ENCODE measurements at regions not wholly inside any gene's neighbourhood (a gene's known extent, or its start where the extent isn't known, plus 50 kb on each side); places are given as distances from the start of the nearest gene placed in this dataset.

DNA sequence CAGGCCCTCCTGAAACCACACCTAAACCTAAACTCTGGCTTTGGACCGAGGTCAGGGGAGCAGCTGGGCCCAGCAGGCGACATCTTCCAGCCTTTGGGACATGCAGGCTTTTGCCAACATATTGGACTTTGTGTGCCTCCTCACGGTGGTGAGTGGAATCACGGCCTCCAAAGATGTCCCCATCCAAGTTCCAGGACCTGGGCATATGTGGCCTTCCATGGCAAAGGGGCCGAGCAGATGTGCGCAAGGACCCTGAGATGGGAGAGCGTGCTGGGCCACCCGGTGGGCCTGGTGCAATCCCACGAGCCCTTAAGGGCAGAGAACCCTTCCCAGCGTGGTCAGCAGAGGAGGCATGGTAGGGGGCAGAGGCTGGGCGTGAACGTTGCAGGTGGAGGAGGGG, 160.8 kb upstream of the C1orf174 start:
- Histone ChIP-seq H3K4me1 (ENCODE audit: control insufficient read depth in 2 of 3, insufficient read depth in 2 of 3, low read depth in 1 of 3, low read length in 3 of 3) (no peaks in the 10 kb centered on the region), H3K27ac (ENCODE audit: low read depth in 2 of 2, low read length in 2 of 2) (no peak overlapping the region), H3K36me3 (ENCODE audit: control insufficient read depth in 2 of 3, insufficient read depth in 3 of 3, low read length in 3 of 3) (no peaks in the 10 kb centered on the region), H3K9me3 (ENCODE audit: control insufficient read depth in 2 of 3, insufficient read depth in 1 of 3, low read length in 3 of 3) (peaks cover 0 to 8% (median 0%) of the 10 kb centered on the region in 3 donors), H3K9ac (ENCODE audit: low read length in 3 of 3) (no peak overlapping the region), H3K27me3 (ENCODE audit: control insufficient read depth, insufficient read depth, low read length) (no peaks in the 10 kb centered on the region), H3K4me3 (ENCODE audit: low read length in 3 of 3) (no peak overlapping the region)
- intact Hi-C loops (cut with DNase I), result no loop called here
- peak in 2 of 5 donors; percentile 7 to 21 for DNase-seq
- TF ChIP-seq, protein P1, sequence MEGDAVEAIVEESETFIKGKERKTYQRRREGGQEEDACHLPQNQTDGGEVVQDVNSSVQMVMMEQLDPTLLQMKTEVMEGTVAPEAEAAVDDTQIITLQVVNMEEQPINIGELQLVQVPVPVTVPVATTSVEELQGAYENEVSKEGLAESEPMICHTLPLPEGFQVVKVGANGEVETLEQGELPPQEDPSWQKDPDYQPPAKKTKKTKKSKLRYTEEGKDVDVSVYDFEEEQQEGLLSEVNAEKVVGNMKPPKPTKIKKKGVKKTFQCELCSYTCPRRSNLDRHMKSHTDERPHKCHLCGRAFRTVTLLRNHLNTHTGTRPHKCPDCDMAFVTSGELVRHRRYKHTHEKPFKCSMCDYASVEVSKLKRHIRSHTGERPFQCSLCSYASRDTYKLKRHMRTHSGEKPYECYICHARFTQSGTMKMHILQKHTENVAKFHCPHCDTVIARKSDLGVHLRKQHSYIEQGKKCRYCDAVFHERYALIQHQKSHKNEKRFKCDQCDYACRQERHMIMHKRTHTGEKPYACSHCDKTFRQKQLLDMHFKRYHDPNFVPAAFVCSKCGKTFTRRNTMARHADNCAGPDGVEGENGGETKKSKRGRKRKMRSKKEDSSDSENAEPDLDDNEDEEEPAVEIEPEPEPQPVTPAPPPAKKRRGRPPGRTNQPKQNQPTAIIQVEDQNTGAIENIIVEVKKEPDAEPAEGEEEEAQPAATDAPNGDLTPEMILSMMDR (IDR thresholded peaks at IDR 0.05; ENCODE audit: borderline replicate concordance, extremely low read depth, insufficient read depth), result no peak
- no peak for FAIRE-seq

DNA sequence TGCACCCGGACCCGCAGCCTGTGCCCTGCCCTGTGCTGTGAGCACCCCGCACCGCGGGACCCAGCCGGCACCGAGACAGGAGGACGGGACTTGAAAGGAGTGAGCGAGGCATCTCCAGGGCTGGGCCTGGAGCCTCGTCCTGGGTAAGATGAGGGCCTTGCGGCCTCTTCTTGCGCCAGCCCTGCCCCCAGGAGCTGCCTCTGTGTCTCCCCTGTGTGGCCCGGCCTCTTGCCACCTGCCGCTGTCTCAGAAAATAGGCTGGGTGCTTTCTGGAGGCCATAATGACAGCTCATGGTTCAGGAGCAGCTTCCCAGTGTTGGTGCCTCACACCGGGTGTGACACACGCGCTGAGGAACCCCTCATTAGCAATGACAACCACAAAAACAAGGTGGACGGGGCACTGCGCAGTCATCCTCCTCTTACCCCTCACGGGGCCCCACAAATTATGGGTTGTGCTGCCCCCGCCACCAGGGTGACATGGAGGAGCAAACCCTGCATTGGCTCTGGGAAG, 161.5 kb upstream of the C1orf174 start:
- intact Hi-C loops (cut with DNase I), result no loop called here
- H3K4me1 ChIP-seq (ENCODE audit: control insufficient read depth in 2 of 3, insufficient read depth in 2 of 3, low read depth in 1 of 3, low read length in 3 of 3), result no peaks in the 10 kb centered on the region
- no peaks in the 10 kb centered on the region for H3K36me3 ChIP-seq (ENCODE audit: control insufficient read depth in 2 of 3, insufficient read depth in 3 of 3, low read length in 3 of 3)
- DNase-seq, result peak in 1 of 5 donors; percentile 15
- no peak overlapping the region for H3K27ac ChIP-seq (ENCODE audit: low read depth in 2 of 2, low read length in 2 of 2)
- H3K4me3 ChIP-seq (ENCODE audit: low read length in 3 of 3), result no peak overlapping the region
- TF ChIP-seq, protein P1 (IDR thresholded peaks at IDR 0.05; ENCODE audit: borderline replicate concordance, extremely low read depth, insufficient read depth), result no peak
- H3K9ac ChIP-seq (ENCODE audit: low read length in 3 of 3), result no peak overlapping the region
- no peak for FAIRE-seq
- no peaks in the 10 kb centered on the region for H3K27me3 ChIP-seq (ENCODE audit: control insufficient read depth, insufficient read depth, low read length)
- peaks cover 0 to 12% (median 0%) of the 10 kb centered on the region in 3 donors for H3K9me3 ChIP-seq (ENCODE audit: control insufficient read depth in 2 of 3, insufficient read depth in 1 of 3, low read length in 3 of 3)

DNA sequence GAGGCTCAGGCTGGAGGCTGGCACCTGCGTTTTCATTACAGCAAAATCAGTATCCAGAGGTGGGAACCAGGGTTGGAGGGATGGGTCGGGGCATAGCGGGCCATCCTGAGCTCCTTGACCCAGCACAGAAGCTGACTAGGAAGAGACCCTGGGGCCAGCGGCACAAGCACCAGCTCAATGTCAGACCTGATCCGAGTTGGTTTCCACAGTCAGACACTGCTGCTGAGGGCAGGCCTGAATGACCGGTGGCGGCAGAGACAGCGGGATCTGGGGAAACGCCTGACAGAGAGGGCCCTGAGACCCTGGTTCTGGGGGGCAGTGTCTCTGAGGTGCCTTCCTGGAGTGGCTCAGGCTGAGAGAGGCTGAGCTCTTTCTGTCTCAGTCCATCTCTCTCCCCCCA, 162.0 kb upstream of the C1orf174 start:
- no peak overlapping the region for H3K4me3 ChIP-seq (ENCODE audit: low read length in 3 of 3)
- H3K27me3 ChIP-seq (ENCODE audit: control insufficient read depth, insufficient read depth, low read length), result no peaks in the 10 kb centered on the region
- H3K36me3 ChIP-seq (ENCODE audit: control insufficient read depth in 2 of 3, insufficient read depth in 3 of 3, low read length in 3 of 3), result no peaks in the 10 kb centered on the region
- H3K9ac ChIP-seq (ENCODE audit: low read length in 3 of 3), result no peak overlapping the region
- FAIRE-seq, result no peak
- H3K27ac ChIP-seq (ENCODE audit: low read depth in 2 of 2, low read length in 2 of 2), result no peak overlapping the region
- no peaks in the 10 kb centered on the region for H3K4me1 ChIP-seq (ENCODE audit: control insufficient read depth in 2 of 3, insufficient read depth in 2 of 3, low read depth in 1 of 3, low read length in 3 of 3)
- intact Hi-C loops (cut with DNase I), result no loop called here
- DNase-seq, result peak in 1 of 5 donors; percentile 17
- H3K9me3 ChIP-seq (ENCODE audit: control insufficient read depth in 2 of 3, insufficient read depth in 1 of 3, low read length in 3 of 3), result peaks cover 0 to 12% (median 0%) of the 10 kb centered on the region in 3 donors
- TF ChIP-seq, protein P1 (IDR thresholded peaks at IDR 0.05; ENCODE audit: borderline replicate concordance, extremely low read depth, insufficient read depth), result no peak

DNA sequence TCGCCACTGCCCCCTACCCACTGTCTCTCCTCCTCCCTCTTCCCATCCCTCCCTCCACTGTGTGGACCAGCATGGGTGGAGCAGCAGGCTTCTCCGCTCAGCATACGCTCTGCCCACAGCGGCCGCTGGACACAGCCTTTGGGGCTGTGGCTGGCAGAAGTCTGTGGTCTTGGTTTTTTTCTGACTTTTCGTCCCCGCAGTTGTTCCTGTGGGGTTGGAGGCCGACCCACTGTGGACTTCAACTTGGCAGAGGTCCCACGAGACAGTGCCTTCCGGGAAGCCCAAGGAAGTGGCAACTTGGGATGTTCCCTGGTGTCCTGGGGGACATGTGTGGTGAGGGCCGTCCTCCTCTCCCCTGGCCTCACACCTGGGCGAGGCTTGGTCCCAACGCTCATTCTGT, 162.5 kb upstream of the C1orf174 start:
- intact Hi-C loops (cut with DNase I), result no loop called here
- FAIRE-seq, result no peak
- Histone ChIP-seq H3K4me1 (ENCODE audit: control insufficient read depth in 2 of 3, insufficient read depth in 2 of 3, low read depth in 1 of 3, low read length in 3 of 3) (no peaks in the 10 kb centered on the region), H3K9me3 (ENCODE audit: control insufficient read depth in 2 of 3, insufficient read depth in 1 of 3, low read length in 3 of 3) (peaks cover 0 to 12% (median 0%) of the 10 kb centered on the region in 3 donors), H3K27ac (ENCODE audit: low read depth in 2 of 2, low read length in 2 of 2) (no peak overlapping the region), H3K36me3 (ENCODE audit: control insufficient read depth in 2 of 3, insufficient read depth in 3 of 3, low read length in 3 of 3) (no peaks in the 10 kb centered on the region), H3K4me3 (ENCODE audit: low read length in 3 of 3) (no peak overlapping the region), H3K27me3 (ENCODE audit: control insufficient read depth, insufficient read depth, low read length) (no peaks in the 10 kb centered on the region), H3K9ac (ENCODE audit: low read length in 3 of 3) (no peak overlapping the region)
- DNase-seq, result no peak
- TF ChIP-seq, protein P1 (IDR thresholded peaks at IDR 0.05; ENCODE audit: borderline replicate concordance, extremely low read depth, insufficient read depth), result no peak

All from kidney (tissue), 13 donors.